ENCODE measurements at regions not wholly inside any gene's neighbourhood (a gene's known extent, or its start where the extent isn't known, plus 50 kb on each side); places are given as distances from the start of the nearest gene placed in this dataset.
"Not testable (repeated sequence)": the region's sequence is repeated elsewhere in the genome, so short reads cannot be mapped to it uniquely, and the experiment has no call there.

GRCh38 chr15:20215700-20216099 lies 325.9 kb downstream of the GOLGA6L6 start:
- H2BK15ac ChIP-seq (ENCODE audit: low read depth, low read length); H3K18ac ChIP-seq (ENCODE audit: low read depth, low read length); H4K91ac ChIP-seq (ENCODE audit: insufficient read depth, low read depth, low read length); H3K27ac ChIP-seq (ENCODE audit: insufficient read depth, low read length); in situ Hi-C loops (cut with MboI; ENCODE audit: low sequenced_read_pairs); H2BK5ac ChIP-seq (ENCODE audit: low read depth, low read length, poor library complexity, severe bottlenecking); H2AFZ ChIP-seq (replicated peaks; ENCODE audit: low read length, poor library complexity); H3K79me1 ChIP-seq (ENCODE audit: low read depth in 1 of 2, low read length in 2 of 2); H3K4me3 ChIP-seq (ENCODE audit: insufficient read depth, low read depth, low read length); BruUV-seq (replicated peaks); H3K14ac ChIP-seq (replicated peaks; ENCODE audit: low read depth, low read length); H3K9me1 ChIP-seq (ENCODE audit: insufficient read depth, low read length); H3K56ac ChIP-seq (ENCODE audit: extremely low read depth, insufficient read depth, low read length); H2BK20ac ChIP-seq (ENCODE audit: low read depth, low read length); intact Hi-C loops (cut with micrococcal nuclease); H4K8ac ChIP-seq (ENCODE audit: low read depth in 2 of 2, low read length in 2 of 2); ATAC-seq (ENCODE audit: low read depth); H2BK120ac ChIP-seq (ENCODE audit: low read depth, low read length); H3K23ac ChIP-seq (ENCODE audit: low read depth, low read length); H4K20me1 ChIP-seq (ENCODE audit: insufficient read depth, low read length); dilution Hi-C loops (cut with HindIII; ENCODE audit: low sequenced_read_pairs, unreplicated experiment); H4K5ac ChIP-seq (ENCODE audit: low read depth, low read length); H3K4me2 ChIP-seq (ENCODE audit: low read depth, low read length); H3K27me3 ChIP-seq (ENCODE audit: control insufficient read depth, insufficient read depth, low read length); H2AK5ac ChIP-seq (ENCODE audit: low read depth, low read length); POLR2A ChIA-PET (ENCODE audit: unreplicated experiment); CTCF ChIA-PET; H3K9ac ChIP-seq (ENCODE audit: low read depth, low read length); H2AK9ac ChIP-seq (replicated peaks; ENCODE audit: low read depth, low read length, poor library complexity); DNase-seq; H3K4me1 ChIP-seq (ENCODE audit: control insufficient read depth, insufficient read depth, low read length); H3K36me3 ChIP-seq (ENCODE audit: control insufficient read depth, insufficient read depth, low read length); H3K4ac ChIP-seq (ENCODE audit: low read depth, low read length): not testable (repeated sequence)
- H3K9me3 ChIP-seq (ENCODE audit: control insufficient read depth, insufficient read depth, low read length) = peaks cover 21% of the 10 kb centered on the region
- WGBS, 2 experiments (ENCODE audit: extremely low coverage in 2 of 2, insufficient read length in 1 of 2) = 40% methylated on average over 1 of the region's 4 CpGs; no CpG with 5 or more reads in 1 of the 2 experiments

- BruUV-seq (replicated peaks); H3K9ac ChIP-seq (ENCODE audit: low read depth, low read length); H2AK9ac ChIP-seq (replicated peaks; ENCODE audit: low read depth, low read length, poor library complexity); POLR2A ChIA-PET (ENCODE audit: unreplicated experiment); H2AFZ ChIP-seq (replicated peaks; ENCODE audit: low read length, poor library complexity); H4K5ac ChIP-seq (ENCODE audit: low read depth, low read length); CTCF ChIA-PET; H4K8ac ChIP-seq (ENCODE audit: low read depth in 2 of 2, low read length in 2 of 2); H2BK5ac ChIP-seq (ENCODE audit: low read depth, low read length, poor library complexity, severe bottlenecking); H3K56ac ChIP-seq (ENCODE audit: extremely low read depth, insufficient read depth, low read length); H2BK20ac ChIP-seq (ENCODE audit: low read depth, low read length); H3K36me3 ChIP-seq (ENCODE audit: control insufficient read depth, insufficient read depth, low read length); H3K4me1 ChIP-seq (ENCODE audit: control insufficient read depth, insufficient read depth, low read length); H3K4me2 ChIP-seq (ENCODE audit: low read depth, low read length); H3K4me3 ChIP-seq (ENCODE audit: insufficient read depth, low read depth, low read length); H3K18ac ChIP-seq (ENCODE audit: low read depth, low read length); H2AK5ac ChIP-seq (ENCODE audit: low read depth, low read length); H3K79me1 ChIP-seq (ENCODE audit: low read depth in 1 of 2, low read length in 2 of 2); H3K27ac ChIP-seq (ENCODE audit: insufficient read depth, low read length); dilution Hi-C loops (cut with HindIII; ENCODE audit: low sequenced_read_pairs, unreplicated experiment); H3K23ac ChIP-seq (ENCODE audit: low read depth, low read length); in situ Hi-C loops (cut with MboI; ENCODE audit: low sequenced_read_pairs); H4K91ac ChIP-seq (ENCODE audit: insufficient read depth, low read depth, low read length); H2BK15ac ChIP-seq (ENCODE audit: low read depth, low read length); H3K9me1 ChIP-seq (ENCODE audit: insufficient read depth, low read length); DNase-seq; H3K27me3 ChIP-seq (ENCODE audit: control insufficient read depth, insufficient read depth, low read length); H4K20me1 ChIP-seq (ENCODE audit: insufficient read depth, low read length); ATAC-seq (ENCODE audit: low read depth); H3K4ac ChIP-seq (ENCODE audit: low read depth, low read length); H3K14ac ChIP-seq (replicated peaks; ENCODE audit: low read depth, low read length); intact Hi-C loops (cut with micrococcal nuclease); H2BK120ac ChIP-seq (ENCODE audit: low read depth, low read length): not testable (repeated sequence)
- WGBS, 2 experiments (ENCODE audit: extremely low coverage in 2 of 2, insufficient read length in 1 of 2) = 17% methylated on average over 1 of the region's 1 CpG; no CpG with 5 or more reads in 1 of the 2 experiments
- H3K9me3 ChIP-seq (ENCODE audit: control insufficient read depth, insufficient read depth, low read length) = peaks cover 18% of the 10 kb centered on the region
These were observed 327.5 kb downstream of the GOLGA6L6 start for GRCh38 chr15:20214101-20214500.
